ENCODE measurements at regions not wholly inside any gene's neighbourhood (a gene's known extent, or its start where the extent isn't known, plus 50 kb on each side); places are given as distances from the start of the nearest gene placed in this dataset.

- no TSS peak for BruUV-seq (replicated peaks)
- H4K20me1 ChIP-seq (replicated peaks; ENCODE audit: control insufficient read depth, insufficient read depth, low read length), result no peaks in the 10 kb centered on the region
- no peak overlapping the region for H3K9ac ChIP-seq (ENCODE audit: insufficient read depth in 1 of 2, low read depth in 2 of 2, low read length in 2 of 2)
- ChIA-PET POLR2A (no interaction called here), CTCF (ENCODE audit: low intra/inter-chr PET ratio) (no interaction called here)
- H3K27ac ChIP-seq (ENCODE audit: extremely low read depth, low read depth, low read length), result no peak overlapping the region
- H3K4me2 ChIP-seq (ENCODE audit: insufficient read depth, low read length), result no peak overlapping the region
- TF ChIP-seq YBX1 (IDR thresholded peaks at IDR 0.05), result no peak
- TF ChIP-seq NCOA6 (IDR thresholded peaks at IDR 0.05), result no peak
- no peak for TF ChIP-seq TFE3 (CRISPR knock-in tag; IDR thresholded peaks at IDR 0.05)
- TF ChIP-seq HDAC8 (tag; IDR thresholded peaks at IDR 0.05), result no peak
- TF ChIP-seq SMARCA5 (IDR thresholded peaks at IDR 0.05), result no peak
- no peak for TF ChIP-seq ZBTB8A (IDR thresholded peaks at IDR 0.05; ENCODE audit: partially characterized antibody)
- no peak for TF ChIP-seq CTCF (IDR thresholded peaks at IDR 0.05 in 2 of 3, conservative IDR thresholded peaks at IDR 0.05 in 1 of 3; ENCODE audit: insufficient read depth in 2 of 3, low read depth in 1 of 3, low read length in 3 of 3)
- TF ChIP-seq ZBTB1 (CRISPR knock-in tag; IDR thresholded peaks at IDR 0.05; ENCODE audit: borderline replicate concordance, low read depth), result no peak
- TF ChIP-seq HMGXB4 (CRISPR knock-in tag; IDR thresholded peaks at IDR 0.05), result no peak
- TF ChIP-seq NR2C2 (CRISPR knock-in tag; IDR thresholded peaks at IDR 0.05), result no peak
- no peak for TF ChIP-seq NR2C2 (tag; IDR thresholded peaks at IDR 0.05)
- H3K4me1 ChIP-seq (replicated peaks in 1 of 2; ENCODE audit: control insufficient read depth in 2 of 2, insufficient read depth in 2 of 2, low read length in 2 of 2), result no peaks in the 10 kb centered on the region
- H2AFZ ChIP-seq (ENCODE audit: low read depth, low read length), result no peak overlapping the region
- no peaks in the 10 kb centered on the region for H3K27me3 ChIP-seq (ENCODE audit: control insufficient read depth in 2 of 2, insufficient read depth in 2 of 2, low read length in 2 of 2)
- intact Hi-C loops (cut with micrococcal nuclease) (no loop called here), in situ Hi-C loops (cut with MboI) (no loop called here)
- FAIRE-seq (no peak), DNase-seq (ENCODE audit: extremely low read depth in 1 of 4, low spot score in 3 of 4) (no peak), ATAC-seq (no peak)
- no peaks in the 10 kb centered on the region; the same call in 1 of the 2 replicates for H3K9me3 ChIP-seq (replicated peaks; ENCODE audit: control insufficient read depth, insufficient read depth, low read depth, low read length)
- H3K79me2 ChIP-seq (ENCODE audit: control insufficient read depth, insufficient read depth, low read length), result no peaks in the 10 kb centered on the region
- H3K9me1 ChIP-seq (ENCODE audit: control insufficient read depth, insufficient read depth, low read length), result no peaks in the 10 kb centered on the region
- H3K4me3 ChIP-seq, result no peak overlapping the region
- no peaks in the 10 kb centered on the region for H3K36me3 ChIP-seq (ENCODE audit: control insufficient read depth, insufficient read depth, low read length)
These were observed 302.8 kb upstream of the ADAMTS5 start for GRCh38 chr21:27269644-27270043.
